Osteocyte (in vitro differentiated cells): ENCODE measurements at regions not wholly inside any gene's neighbourhood (a gene's known extent, or its start where the extent isn't known, plus 50 kb on each side); places are given as distances from the start of the nearest gene placed in this dataset.

ENCODE experiments used
- DNase-seq: peaks from one replicate; pipeline ENCODE4 v3.0.0; 2021; ENCODE audit warnings: mixed read lengths; ENCODE audit not compliant: unreplicated experiment; ENCODE audit errors: extremely low spot score
- H3K27ac Mint-ChIP-seq: one replicate; pipeline ENCODE4 v1.8.0; 2021; ENCODE audit warnings: mild to moderate bottlenecking, mixed read lengths; ENCODE audit not compliant: unreplicated experiment
- H3K27me3 Mint-ChIP-seq: one replicate; pipeline ENCODE4 v1.8.0; 2021; ENCODE audit warnings: mixed read lengths; ENCODE audit not compliant: unreplicated experiment
- H3K36me3 Mint-ChIP-seq: one replicate; pipeline ENCODE4 v1.8.0; 2021; ENCODE audit warnings: mixed read lengths; ENCODE audit not compliant: unreplicated experiment
- H3K4me1 Mint-ChIP-seq: one replicate; pipeline ENCODE4 v1.8.0; 2021; ENCODE audit warnings: mixed read lengths; ENCODE audit not compliant: unreplicated experiment
- H3K4me3 Mint-ChIP-seq: one replicate; pipeline ENCODE4 v1.8.0; 2021; ENCODE audit warnings: mild to moderate bottlenecking, moderate library complexity, mixed read lengths; ENCODE audit not compliant: unreplicated experiment
- H3K9me3 Mint-ChIP-seq: one replicate; pipeline ENCODE4 v1.8.0; 2021; ENCODE audit warnings: mixed read lengths; ENCODE audit not compliant: unreplicated experiment
- CTCF ChIP-seq: fragments of 200-600 bp; sonication (generic); IDR thresholded peaks from 2 replicates; pipeline ENCODE4 v1.5.0; 2021; ENCODE audit warnings: antibody characterized with exemption, mild to moderate bottlenecking, moderate library complexity

GRCh38 chr1:2929335-2929734 lies 91.9 kb upstream of the ACTRT2 start:
- H3K36me3 Mint-ChIP-seq: no peaks in the 10 kb centered on the region
- H3K4me1 Mint-ChIP-seq: no peaks in the 10 kb centered on the region
- H3K9me3 Mint-ChIP-seq: peaks cover 15% of the 10 kb centered on the region
- TF ChIP-seq CTCF: no peak
- DNase-seq: no peak
- no peak overlapping the region for H3K27ac Mint-ChIP-seq
- H3K27me3 Mint-ChIP-seq: no peaks in the 10 kb centered on the region
- no peak overlapping the region for H3K4me3 Mint-ChIP-seq

- H3K4me3 Mint-ChIP-seq: no peak overlapping the region
- TF ChIP-seq CTCF: no peak
- no peak overlapping the region for H3K27ac Mint-ChIP-seq
- no peaks in the 10 kb centered on the region for H3K4me1 Mint-ChIP-seq
- no peaks in the 10 kb centered on the region for H3K27me3 Mint-ChIP-seq
- no peaks in the 10 kb centered on the region for H3K36me3 Mint-ChIP-seq
- peaks cover 12% of the 10 kb centered on the region for H3K9me3 Mint-ChIP-seq
- DNase-seq: no peak
Measured at GRCh38 chr1:2930016-2930815, 91.1 kb upstream of the ACTRT2 start.

GRCh38 chr1:2930913-2931723 lies 90.1 kb upstream of the ACTRT2 start:
- Mint-ChIP-seq H3K9me3 (peaks cover 12% of the 10 kb centered on the region), H3K27me3 (no peaks in the 10 kb centered on the region), H3K27ac (no peak overlapping the region), H3K4me1 (no peaks in the 10 kb centered on the region), H3K36me3 (no peaks in the 10 kb centered on the region), H3K4me3 (no peak overlapping the region)
- DNase-seq: no peak
- TF ChIP-seq CTCF: no peak

GRCh38 chr1:2931724-2932401 lies 89.4 kb upstream of the ACTRT2 start:
- no peak for TF ChIP-seq CTCF
- Mint-ChIP-seq H3K27ac (no peak overlapping the region), H3K27me3 (no peaks in the 10 kb centered on the region), H3K36me3 (no peaks in the 10 kb centered on the region), H3K4me3 (no peak overlapping the region), H3K4me1 (no peaks in the 10 kb centered on the region), H3K9me3 (peaks cover 12% of the 10 kb centered on the region)
- no peak for DNase-seq
